H1 (cell line): ENCODE measurements at regions not wholly inside any gene's neighbourhood (a gene's known extent, or its start where the extent isn't known, plus 50 kb on each side); places are given as distances from the start of the nearest gene placed in this dataset.

Experiments
- CTCF ChIA-PET: fragments of 300-600 bp; sonication (Branson Sonifier 250); formaldehyde crosslinking; loops from one replicate; lab custom pipeline; 2021; ENCODE audit not compliant: partially characterized antibody; lab: Charles Lee
- POLR2A ChIA-PET: fragments of 300-600 bp; sonication (Branson Sonifier 250); formaldehyde crosslinking; loops from one replicate; lab custom pipeline; 2021; ENCODE audit warnings: inconsistent platforms; ENCODE audit not compliant: partially characterized antibody; lab: Charles Lee
- DNase-seq, 2 experiments: peaks; one replicate each; pipeline versions ENCODE4 v3.0.0 to v3.0.0-alpha.2; 2010 to 2022; ENCODE audit warnings: low spot score in 2 of 2, low read depth in 1 of 2, mixed read lengths in 1 of 2
- FAIRE-seq: peaks from 2 replicates; lab custom pipeline; 2011; peaks lifted over from hg19 to GRCh38; lab: Jason Lieb, UNC
- H2AFZ ChIP-seq: 2 replicates; pipeline ENCODE4 v1.8.1; 2012; ENCODE audit warnings: low read length, inconsistent platforms
- H2AK5ac ChIP-seq: 2 replicates; pipeline ENCODE4 v1.6.1; 2013; ENCODE audit warnings: low read depth, low read length
- H2BK120ac ChIP-seq: replicated peaks from 2 replicates; pipeline ENCODE3; 2013; ENCODE audit warnings: low read depth, low read length, inconsistent platforms
- H2BK12ac ChIP-seq: 2 replicates; pipeline ENCODE4 v1.6.1; 2013; ENCODE audit warnings: low read depth, low read length
- H2BK15ac ChIP-seq: 2 replicates; pipeline ENCODE4 v1.6.1; 2013; ENCODE audit warnings: low read length
- H2BK20ac ChIP-seq: 2 replicates; pipeline ENCODE4 v1.6.1; 2013; ENCODE audit warnings: low read length
- H2BK5ac ChIP-seq: 2 replicates; pipeline ENCODE4 v1.6.1; 2013; ENCODE audit warnings: low read depth, low read length
- H3K14ac ChIP-seq: 2 replicates; pipeline ENCODE4 v1.6.1; 2013; ENCODE audit warnings: inconsistent platforms; ENCODE audit not compliant: insufficient read length
- H3K18ac ChIP-seq: 2 replicates; pipeline ENCODE4 v1.6.1; 2013; ENCODE audit warnings: low read length; ENCODE audit errors: extremely low read depth
- H3K23ac ChIP-seq: 2 replicates; pipeline ENCODE4 v1.6.1; 2013; ENCODE audit warnings: inconsistent platforms; ENCODE audit not compliant: insufficient read length
- H3K23me2 ChIP-seq: 2 replicates; pipeline ENCODE4 v1.6.1; 2013; ENCODE audit warnings: low read depth, low read length
- H3K27ac ChIP-seq: 2 replicates; pipeline ENCODE4 v1.6.1; 2011; ENCODE audit warnings: low read depth, low read length, inconsistent platforms
- H3K27me3 ChIP-seq, 4 experiments: replicated peaks in 1 of 4; 1 replicate in 1 of 4; 2 replicates in 3 of 4; pipeline versions ENCODE4 v1.6.1 to v1.8.1; 2011 to 2013; ENCODE audit warnings: low read length in 3 of 4, mild to moderate bottlenecking in 3 of 4, inconsistent platforms in 2 of 4, mixed read lengths in 2 of 4, moderate library complexity in 1 of 4; ENCODE audit not compliant: control insufficient read depth in 3 of 4, insufficient read depth in 3 of 4; ENCODE audit errors: extremely low read depth in 1 of 4
- H3K36me3 ChIP-seq, 4 experiments: 2 replicates each; pipeline versions ENCODE4 v1.6.1 to v1.8.1; 2011 to 2013; ENCODE audit warnings: mild to moderate bottlenecking in 4 of 4, low read length in 3 of 4, moderate library complexity in 2 of 4, control low read depth in 1 of 4, inconsistent platforms in 1 of 4; ENCODE audit not compliant: insufficient read depth in 4 of 4, control insufficient read depth in 2 of 4
- H3K4ac ChIP-seq: replicated peaks from 2 replicates; pipeline ENCODE3; 2013; ENCODE audit warnings: low read length, low read depth, mixed read lengths, inconsistent platforms; ENCODE audit not compliant: insufficient read length
- H3K4me1 ChIP-seq, 4 experiments: replicated peaks in 1 of 4; 1 replicate in 1 of 4; 2 replicates in 3 of 4; pipeline versions ENCODE4 v1.6.1 to v1.8.1; 2011 to 2013; ENCODE audit warnings: low read length in 3 of 4, inconsistent platforms in 2 of 4, mixed read lengths in 1 of 4; ENCODE audit not compliant: insufficient read depth in 4 of 4, control insufficient read depth in 3 of 4
- H3K4me2 ChIP-seq, 2 experiments: 2 replicates each; pipeline versions ENCODE4 v1.6.1 to v1.8.1; 2011 to 2013; ENCODE audit warnings: low read depth in 2 of 2, low read length in 2 of 2, control low read depth in 1 of 2, inconsistent platforms in 1 of 2, mild to moderate bottlenecking in 1 of 2; ENCODE audit not compliant: insufficient read depth in 1 of 2
- H3K4me3 ChIP-seq, 4 experiments: fragments of 200-600, 300-600 bp in 1 of 4; sonication (generic), shearing (Covaris generic), sonication (Bioruptor Twin) in 1 of 4; 2 replicates each; pipeline versions ENCODE4 v1.5.1 to v1.8.1; 2011 to 2016; ENCODE audit warnings: low read length in 4 of 4, low read depth in 3 of 4, control low read depth in 2 of 4, inconsistent platforms in 2 of 4, mild to moderate bottlenecking in 2 of 4, mixed read lengths in 1 of 4, moderate library complexity in 1 of 4; ENCODE audit not compliant: insufficient read depth in 2 of 4; ENCODE audit errors: extremely low read depth in 1 of 4
- H3K56ac ChIP-seq: replicated peaks from 2 replicates; pipeline ENCODE3; 2013; ENCODE audit warnings: low read depth, mild to moderate bottlenecking, mixed read lengths, low read length, inconsistent platforms; ENCODE audit not compliant: insufficient read length
- H3K79me1 ChIP-seq: 2 replicates; pipeline ENCODE4 v1.6.1; 2013; ENCODE audit warnings: low read depth, low read length, control low read depth
- H3K79me2 ChIP-seq, 2 experiments: 2 replicates each; pipeline versions ENCODE4 v1.6.1 to v1.8.1; 2012 to 2013; ENCODE audit warnings: low read length in 2 of 2, mild to moderate bottlenecking in 2 of 2, inconsistent platforms in 1 of 2; ENCODE audit not compliant: insufficient read depth in 2 of 2, control insufficient read depth in 1 of 2
- H3K9ac ChIP-seq, 4 experiments: replicated peaks in 1 of 4; 1 replicate in 1 of 4; 2 replicates in 3 of 4; pipeline versions ENCODE4 v1.6.1 to v1.8.1; 2011 to 2013; ENCODE audit warnings: low read depth in 3 of 4, low read length in 3 of 4, control low read depth in 2 of 4, mild to moderate bottlenecking in 2 of 4, moderate library complexity in 2 of 4, inconsistent platforms in 1 of 4; ENCODE audit errors: extremely low read depth in 1 of 4
- H3K9me3 ChIP-seq, 2 experiments: 2 replicates each; pipeline versions ENCODE4 v1.6.1 to v1.8.1; 2012 to 2013; ENCODE audit warnings: mild to moderate bottlenecking in 2 of 2, moderate library complexity in 2 of 2, control low read depth in 1 of 2, inconsistent platforms in 1 of 2, low read depth in 1 of 2, low read length in 1 of 2, mixed read lengths in 1 of 2; ENCODE audit not compliant: insufficient read depth in 2 of 2
- H4K20me1 ChIP-seq, 2 experiments: replicated peaks in 1 of 2; 2 replicates each; pipeline versions ENCODE3 to v1.8.1; 2011 to 2013; ENCODE audit warnings: inconsistent platforms in 2 of 2, low read length in 2 of 2, mild to moderate bottlenecking in 1 of 2; ENCODE audit not compliant: insufficient read depth in 2 of 2, control insufficient read depth in 1 of 2
- H4K5ac ChIP-seq: 2 replicates; pipeline ENCODE4 v1.6.1; 2013; ENCODE audit warnings: low read length, low read depth, mixed read lengths, inconsistent platforms; ENCODE audit not compliant: insufficient read length
- H4K8ac ChIP-seq: 2 replicates; pipeline ENCODE4 v1.8.0; 2013; ENCODE audit warnings: mild to moderate bottlenecking, moderate library complexity, low read length, inconsistent platforms; ENCODE audit not compliant: insufficient read depth; ENCODE audit errors: extremely low read depth
- H4K91ac ChIP-seq: replicated peaks from 2 replicates; pipeline ENCODE3; 2013; ENCODE audit warnings: low read length, mixed read lengths, inconsistent platforms; ENCODE audit not compliant: insufficient read length
- SRF ChIP-seq: IDR thresholded peaks from 2 replicates; pipeline ENCODE4 v1.6.1; 2011; ENCODE audit warnings: mild to moderate bottlenecking, low read depth, low read length, moderate library complexity
- TF ChIP-seq, protein P1 (sequence below): IDR thresholded peaks from 2 replicates; pipeline ENCODE4 v1.6.1; 2012; ENCODE audit warnings: inconsistent platforms

DNA sequence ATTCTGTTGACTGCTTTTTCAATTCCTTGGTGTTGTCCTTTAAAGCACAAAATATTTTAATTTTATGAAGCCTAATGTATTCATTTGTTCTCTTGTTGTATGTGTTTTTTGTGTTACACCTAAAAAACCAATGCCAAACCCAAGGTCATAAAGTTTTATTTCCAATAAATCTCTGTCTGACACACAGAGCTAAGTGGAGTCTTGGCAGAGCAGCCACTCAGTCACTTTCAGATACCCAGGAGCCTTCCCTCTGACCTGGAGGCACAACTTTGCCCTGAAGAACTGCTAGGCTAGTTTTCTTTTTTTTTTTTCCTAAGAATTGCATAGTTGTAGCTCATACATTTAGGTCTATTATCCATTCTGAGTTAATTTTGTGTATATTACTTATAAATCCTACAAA lies 71.2 kb upstream of the BCL9 start:
- Histone ChIP-seq H2BK20ac (no peak overlapping the region), H4K8ac (no peak overlapping the region), H3K14ac (no peak overlapping the region), H2AFZ (no peak overlapping the region), H3K4me3 (no peak overlapping the region), H3K9me3 (peaks cover 0 to 7% of the 10 kb centered on the region in 2 experiments; a peak in 1 of 4 replicates), H2BK15ac (no peak overlapping the region), H3K4me1 (no peaks in the 10 kb centered on the region), H3K56ac (no peak overlapping the region), H4K20me1 (no peaks in the 10 kb centered on the region), H4K5ac (no peak overlapping the region), H3K36me3 (no peaks in the 10 kb centered on the region), H3K18ac (no peak overlapping the region), H3K79me2 (no peaks in the 10 kb centered on the region), H4K91ac (no peak overlapping the region), H3K9ac (no peak overlapping the region), H3K4me2 (no peak overlapping the region), H2BK12ac (no peak overlapping the region), H3K23me2 (no peaks in the 10 kb centered on the region), H3K27ac (no peak overlapping the region), H2BK120ac (no peak overlapping the region), H3K79me1 (no peaks in the 10 kb centered on the region), H3K23ac (no peak overlapping the region), H2AK5ac (no peak overlapping the region), H3K4ac (no peak overlapping the region), H3K27me3 (no peaks in the 10 kb centered on the region), H2BK5ac (no peak overlapping the region)
- no peak for TF ChIP-seq SRF
- TF ChIP-seq, protein P1, sequence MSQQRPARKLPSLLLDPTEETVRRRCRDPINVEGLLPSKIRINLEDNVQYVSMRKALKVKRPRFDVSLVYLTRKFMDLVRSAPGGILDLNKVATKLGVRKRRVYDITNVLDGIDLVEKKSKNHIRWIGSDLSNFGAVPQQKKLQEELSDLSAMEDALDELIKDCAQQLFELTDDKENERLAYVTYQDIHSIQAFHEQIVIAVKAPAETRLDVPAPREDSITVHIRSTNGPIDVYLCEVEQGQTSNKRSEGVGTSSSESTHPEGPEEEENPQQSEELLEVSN: no peak
- ChIA-PET POLR2A (no interaction called here), CTCF (interaction anchor here (0.7 kb wide), 1 partner anchor 15 kb away, joined by 3 read pairs; no protein-coding TSS in a partner anchor)
- FAIRE-seq (no peak), DNase-seq (no peak)
